Right atrium auricular region (tissue), 2 donors: ENCODE measurements at regions not wholly inside any gene's neighbourhood (a gene's known extent, or its start where the extent isn't known, plus 50 kb on each side); places are given as distances from the start of the nearest gene placed in this dataset.

Source experiments
- DNase-seq: peaks from one replicate; pipeline ENCODE4 v3.0.0-alpha.2; 2019; ENCODE audit warnings: low spot score
- H3K27ac ChIP-seq, 2 donors: fragments of 200-600 bp; sonication (generic); 1 replicate in 1 of 2; 2 replicates in 1 of 2; pipeline ENCODE4 v1.5.1; 2016 to 2019
- H3K27me3 ChIP-seq, 2 donors: fragments of 200-600 bp; sonication (generic); one replicate each; pipeline versions ENCODE4 v1.5.1 to v1.6.0; 2017 to 2019
- H3K36me3 ChIP-seq: fragments of 200-600 bp; sonication (generic); one replicate; pipeline ENCODE4 v1.5.1; 2016
- H3K4me1 ChIP-seq, 2 donors: fragments of 200-600 bp; sonication (generic); one replicate each; pipeline versions ENCODE4 v1.5.1 to v1.6.0; 2017 to 2019
- H3K4me3 ChIP-seq, 2 donors: fragments of 200-600 bp; sonication (generic); 1 replicate in 1 of 2; 2 replicates in 1 of 2; pipeline ENCODE4 v1.5.1; 2017 to 2019; ENCODE audit warnings: mild to moderate bottlenecking in 1 of 2, moderate library complexity in 1 of 2
- H3K9me3 ChIP-seq, 2 donors: fragments of 200-600 bp; sonication (generic); one replicate each; pipeline ENCODE4 v1.5.1; 2019
- CTCF ChIP-seq, 2 donors: fragments of 200-600 bp; sonication (generic); IDR thresholded peaks; one replicate each; pipeline ENCODE4 v1.5.1; 2019; ENCODE audit warnings: antibody characterized with exemption in 2 of 2

- H3K36me3 ChIP-seq, result no peaks in the 10 kb centered on the region
- no peaks in the 10 kb centered on the region for H3K27me3 ChIP-seq
- H3K4me1 ChIP-seq, result no peaks in the 10 kb centered on the region
- no peak overlapping the region for H3K27ac ChIP-seq
- no peaks in the 10 kb centered on the region for H3K9me3 ChIP-seq
- no peak for TF ChIP-seq CTCF (IDR thresholded peaks at IDR 0.05)
- H3K4me3 ChIP-seq, result no peak overlapping the region
- DNase-seq, result no peak
Measured at GRCh38 chr2:33978471-33978870, 379.4 kb upstream of the FAM98A start.

- Histone ChIP-seq H3K27ac (no peak overlapping the region), H3K4me3 (no peak overlapping the region), H3K27me3 (no peaks in the 10 kb centered on the region), H3K36me3 (no peaks in the 10 kb centered on the region), H3K4me1 (no peaks in the 10 kb centered on the region), H3K9me3 (no peaks in the 10 kb centered on the region)
- DNase-seq, result no peak
- TF ChIP-seq CTCF (IDR thresholded peaks at IDR 0.05), result no peak
Measured at GRCh38 chr2:33975498-33975897, 376.4 kb upstream of the FAM98A start.

- Histone ChIP-seq H3K27me3 (no peaks in the 10 kb centered on the region), H3K4me1 (no peaks in the 10 kb centered on the region), H3K27ac (no peak overlapping the region), H3K9me3 (no peaks in the 10 kb centered on the region), H3K36me3 (no peaks in the 10 kb centered on the region), H3K4me3 (no peak overlapping the region)
- DNase-seq, result no peak
- TF ChIP-seq CTCF (IDR thresholded peaks at IDR 0.05), result no peak
Measured at GRCh38 chr2:33967103-33967502, 368.0 kb upstream of the FAM98A start.

GRCh38 chr2:33958591-33958990 lies 359.5 kb upstream of the FAM98A start:
- Histone ChIP-seq H3K27ac (no peak overlapping the region), H3K27me3 (no peaks in the 10 kb centered on the region), H3K4me3 (no peak overlapping the region), H3K4me1 (no peaks in the 10 kb centered on the region), H3K36me3 (no peaks in the 10 kb centered on the region), H3K9me3 (no peaks in the 10 kb centered on the region)
- DNase-seq, result no peak
- no peak for TF ChIP-seq CTCF (IDR thresholded peaks at IDR 0.05)

GRCh38 chr2:33949371-33949770 lies 350.3 kb upstream of the FAM98A start:
- Histone ChIP-seq H3K4me3 (no peak overlapping the region), H3K27ac (no peak overlapping the region), H3K27me3 (no peaks in the 10 kb centered on the region), H3K4me1 (no peaks in the 10 kb centered on the region), H3K36me3 (no peaks in the 10 kb centered on the region), H3K9me3 (no peaks in the 10 kb centered on the region)
- no peak for DNase-seq
- TF ChIP-seq CTCF (IDR thresholded peaks at IDR 0.05), result no peak

GRCh38 chr2:33946193-33946592 lies 347.1 kb upstream of the FAM98A start:
- Histone ChIP-seq H3K4me1 (no peaks in the 10 kb centered on the region), H3K9me3 (no peaks in the 10 kb centered on the region), H3K27me3 (no peaks in the 10 kb centered on the region), H3K27ac (no peak overlapping the region), H3K36me3 (no peaks in the 10 kb centered on the region), H3K4me3 (no peak overlapping the region)
- no peak for DNase-seq
- TF ChIP-seq CTCF (IDR thresholded peaks at IDR 0.05), result no peak
